B cell (primary cell): ENCODE measurements at regions not wholly inside any gene's neighbourhood (a gene's known extent, or its start where the extent isn't known, plus 50 kb on each side); places are given as distances from the start of the nearest gene placed in this dataset.

Experiments
- ATAC-seq: fragments of 200-7000 bp; cut with Tn5 transposase; one replicate; pipeline ENCODE4 v1.10.0; 2021; ENCODE audit warnings: low read depth, mild to moderate bottlenecking, moderate number of reproducible peaks, moderate library complexity
- CTCF ChIA-PET: fragments of 350-600 bp; sonication (Branson Sonifier 250); formaldehyde crosslinking; loops from one replicate; lab custom pipeline; 2021; ENCODE audit warnings: antibody characterized with exemption, inconsistent platforms; lab: Charles Lee
- POLR2A ChIA-PET: fragments of 350-600 bp; sonication (Branson Sonifier 250); formaldehyde crosslinking; loops from one replicate; lab custom pipeline; 2021; ENCODE audit warnings: antibody characterized with exemption; lab: Charles Lee
- DNase-seq: peaks from one replicate; pipeline ENCODE4 v3.0.0; 2013
- H2AFZ ChIP-seq: 2 replicates; pipeline ENCODE4 v1.6.1; 2012; ENCODE audit warnings: mild to moderate bottlenecking, low read depth, low read length; ENCODE audit not compliant: insufficient read depth, poor library complexity, severe bottlenecking
- H3K27ac ChIP-seq, 2 donors: 1 replicate in 1 of 2; 2 replicates in 1 of 2; pipeline ENCODE4 v1.5.1; 2012 to 2013; ENCODE audit warnings: low read length in 2 of 2, mild to moderate bottlenecking in 2 of 2, moderate library complexity in 1 of 2
- H3K27me3 ChIP-seq, 4 experiments: fragments of 200-600 bp in 1 of 4; sonication (generic) in 1 of 4; replicated peaks in 1 of 4; 1 replicate in 2 of 4; 2 replicates in 2 of 4; pipeline versions ENCODE4 v1.6.1 to v1.7.0; 2013 to 2016; ENCODE audit warnings: low read length in 3 of 4, mild to moderate bottlenecking in 2 of 4, mixed read lengths in 1 of 4, moderate library complexity in 1 of 4; ENCODE audit not compliant: insufficient read depth in 4 of 4, control insufficient read depth in 3 of 4; ENCODE audit errors: control extremely low read depth in 1 of 4
- H3K36me3 ChIP-seq, 2 experiments: replicated peaks in 1 of 2; 1 replicate in 1 of 2; 2 replicates in 1 of 2; pipeline versions ENCODE4 v1.6.1 to v1.7.1; 2013; ENCODE audit warnings: low read length in 1 of 2; ENCODE audit not compliant: insufficient read depth in 2 of 2, control insufficient read depth in 1 of 2; ENCODE audit errors: control extremely low read depth in 1 of 2, extremely low read depth in 1 of 2
- H3K4me1 ChIP-seq, 2 donors: fragments of 200-600 bp in 1 of 2; sonication (generic) in 1 of 2; 1 replicate in 1 of 2; 2 replicates in 1 of 2; pipeline versions ENCODE4 v1.5.1 to v1.6.1; 2013 to 2017; ENCODE audit warnings: low read length in 2 of 2; ENCODE audit not compliant: control insufficient read depth in 2 of 2, insufficient read depth in 2 of 2
- H3K4me2 ChIP-seq: replicated peaks from 2 replicates; pipeline ENCODE3; 2012; ENCODE audit warnings: mild to moderate bottlenecking, low read depth, low read length; ENCODE audit not compliant: poor library complexity, severe bottlenecking
- H3K4me3 ChIP-seq, 5 experiments: fragments of 200-600 bp in 1 of 5; sonication (generic) in 1 of 5; 1 replicate in 3 of 5; 2 replicates in 2 of 5; pipeline versions ENCODE4 v1.5.1 to v1.7.0; 2011 to 2016; ENCODE audit warnings: low read length in 4 of 5, mild to moderate bottlenecking in 4 of 5, low read depth in 2 of 5, control low read depth in 1 of 5, moderate library complexity in 1 of 5; ENCODE audit not compliant: insufficient read depth in 1 of 5; ENCODE audit errors: control extremely low read depth in 1 of 5, extremely low read depth in 1 of 5
- H3K79me2 ChIP-seq: fragments of 200-600 bp; sonication (generic); one replicate; pipeline ENCODE4 v1.6.0; 2016; ENCODE audit warnings: low read length; ENCODE audit not compliant: control insufficient read depth, insufficient read depth
- H3K9ac ChIP-seq: fragments of 200-600 bp; sonication (generic); 2 replicates; pipeline ENCODE4 v1.6.1; 2017; ENCODE audit warnings: mild to moderate bottlenecking, low read length, moderate library complexity
- H3K9me3 ChIP-seq, 3 donors: one replicate each; pipeline versions ENCODE4 v1.6.1 to v1.7.1; 2013; ENCODE audit warnings: low read length in 2 of 3; ENCODE audit not compliant: control insufficient read depth in 2 of 3, insufficient read depth in 1 of 3; ENCODE audit errors: control extremely low read depth in 1 of 3
- H4K20me1 ChIP-seq: 2 replicates; pipeline ENCODE4 v1.6.0; 2012; ENCODE audit warnings: mild to moderate bottlenecking, low read length; ENCODE audit not compliant: insufficient read depth, control insufficient read depth, poor library complexity, severe bottlenecking
- H3K27ac Mint-ChIP-seq: one replicate; pipeline ENCODE4 v1.8.0; 2021; ENCODE audit warnings: mixed read lengths
- H3K27me3 Mint-ChIP-seq: one replicate; pipeline ENCODE4 v1.8.0; 2021; ENCODE audit warnings: mixed read lengths
- H3K4me1 Mint-ChIP-seq: one replicate; pipeline ENCODE4 v1.8.0; 2021; ENCODE audit warnings: mixed read lengths
- H3K4me3 Mint-ChIP-seq: one replicate; pipeline ENCODE4 v1.8.0; 2021; ENCODE audit warnings: mixed read lengths
- H3K9me3 Mint-ChIP-seq: one replicate; pipeline ENCODE4 v1.8.0; 2022; ENCODE audit warnings: mixed read lengths; ENCODE audit not compliant: insufficient read depth
- CTCF ChIP-seq: fragments of 200-600 bp; IDR thresholded peaks from one replicate; pipeline ENCODE4 v1.8.0; 2022; ENCODE audit warnings: antibody characterized with exemption, mild to moderate bottlenecking
- EZH2 ChIP-seq: IDR thresholded peaks from 2 replicates; pipeline ENCODE4 v1.6.1; 2012; ENCODE audit warnings: borderline replicate concordance, low read depth, mild to moderate bottlenecking, moderate library complexity, low read length; ENCODE audit not compliant: insufficient read depth, poor library complexity, severe bottlenecking
- WGBS: methylation state at CpG from one replicate; pipeline ENCODE4 v1.1.5; 2013; ENCODE audit warnings: missing lambda C conversion rate; ENCODE audit not compliant: insufficient coverage; 5-methylcytosine and 5-hydroxymethylcytosine counted together
- intact Hi-C: fragments of 100-400 bp; cut with micrococcal nuclease; formaldehyde crosslinking; loops from one replicate; pipeline ENCODE4 v1.10.0; 2022

- no peak overlapping the region for H3K27ac ChIP-seq
- no peaks in the 10 kb centered on the region for H3K4me1 ChIP-seq
- Mint-ChIP-seq H3K4me3 (no peak overlapping the region), H3K9me3 (peaks cover 5% of the 10 kb centered on the region), H3K4me1 (no peaks in the 10 kb centered on the region), H3K27me3 (no peaks in the 10 kb centered on the region), H3K27ac (no peak overlapping the region)
- CTCF ChIA-PET = no interaction called here
- no peaks in the 10 kb centered on the region for H3K36me3 ChIP-seq
- no peak for DNase-seq
- intact Hi-C loops = no loop called here
- H3K4me3 ChIP-seq = no peak overlapping the region
- TF ChIP-seq EZH2 (no peak), CTCF (no peak)
- no peaks in the 10 kb centered on the region for H4K20me1 ChIP-seq
- no CpG with 5 or more reads among the region's 1 CpG for WGBS
- H3K27me3 ChIP-seq = no peaks in the 10 kb centered on the region
- no peak overlapping the region for H3K4me2 ChIP-seq
- no peak for ATAC-seq
- peaks cover 0 to 13% (median 3%) of the 10 kb centered on the region in 3 donors for H3K9me3 ChIP-seq
- POLR2A ChIA-PET = no interaction called here
- no peak overlapping the region for H2AFZ ChIP-seq
- no peak overlapping the region for H3K9ac ChIP-seq
- no peaks in the 10 kb centered on the region for H3K79me2 ChIP-seq
Measured at GRCh38 chr13:88590574-88590973, 919.4 kb downstream of the SLITRK5 start.

- no peak overlapping the region for H3K9ac ChIP-seq
- CTCF ChIA-PET = no interaction called here
- H3K4me3 ChIP-seq = no peak overlapping the region
- Mint-ChIP-seq H3K27ac (no peak overlapping the region), H3K9me3 (peaks cover 7% of the 10 kb centered on the region), H3K27me3 (no peaks in the 10 kb centered on the region), H3K4me3 (no peak overlapping the region), H3K4me1 (no peaks in the 10 kb centered on the region)
- POLR2A ChIA-PET = no interaction called here
- intact Hi-C loops = no loop called here
- WGBS = 100% methylated on average over 1 of the region's 1 CpG
- no peak for DNase-seq
- H4K20me1 ChIP-seq = no peaks in the 10 kb centered on the region
- H3K9me3 ChIP-seq = peaks cover 0 to 13% (median 3%) of the 10 kb centered on the region in 3 donors
- no peaks in the 10 kb centered on the region for H3K4me1 ChIP-seq
- H2AFZ ChIP-seq = no peak overlapping the region
- no peaks in the 10 kb centered on the region for H3K79me2 ChIP-seq
- no peak overlapping the region for H3K27ac ChIP-seq
- no peak overlapping the region for H3K4me2 ChIP-seq
- no peaks in the 10 kb centered on the region for H3K27me3 ChIP-seq
- no peak for ATAC-seq
- TF ChIP-seq EZH2 (no peak), CTCF (no peak)
- H3K36me3 ChIP-seq = no peaks in the 10 kb centered on the region
Measured at GRCh38 chr13:88592105-88592504, 920.9 kb downstream of the SLITRK5 start.
